ENCODE measurements at regions not wholly inside any gene's neighbourhood (a gene's known extent, or its start where the extent isn't known, plus 50 kb on each side); places are given as distances from the start of the nearest gene placed in this dataset.

GRCh38 chr5:93930098-93930497 is 188.7 kb upstream of the POU5F2 start:
- TF ChIP-seq POLR2A (IDR thresholded peaks at IDR 0.05; ENCODE audit: low read length) (no peak), GATA1 (IDR thresholded peaks at IDR 0.05; ENCODE audit: low read depth, low read length) (no peak)
- DNase-seq: no peak

- DNase-seq: no peak
- no peak for TF ChIP-seq POLR2A (IDR thresholded peaks at IDR 0.05; ENCODE audit: low read length)
- TF ChIP-seq GATA1 (IDR thresholded peaks at IDR 0.05; ENCODE audit: low read depth, low read length): no peak
These were observed 187.7 kb upstream of the POU5F2 start for GRCh38 chr5:93929131-93929530.

- no peak for DNase-seq
- TF ChIP-seq POLR2A (IDR thresholded peaks at IDR 0.05; ENCODE audit: low read length): no peak
- TF ChIP-seq GATA1 (IDR thresholded peaks at IDR 0.05; ENCODE audit: low read depth, low read length): no peak
These were observed 185.6 kb upstream of the POU5F2 start for GRCh38 chr5:93926831-93927620.

DNA sequence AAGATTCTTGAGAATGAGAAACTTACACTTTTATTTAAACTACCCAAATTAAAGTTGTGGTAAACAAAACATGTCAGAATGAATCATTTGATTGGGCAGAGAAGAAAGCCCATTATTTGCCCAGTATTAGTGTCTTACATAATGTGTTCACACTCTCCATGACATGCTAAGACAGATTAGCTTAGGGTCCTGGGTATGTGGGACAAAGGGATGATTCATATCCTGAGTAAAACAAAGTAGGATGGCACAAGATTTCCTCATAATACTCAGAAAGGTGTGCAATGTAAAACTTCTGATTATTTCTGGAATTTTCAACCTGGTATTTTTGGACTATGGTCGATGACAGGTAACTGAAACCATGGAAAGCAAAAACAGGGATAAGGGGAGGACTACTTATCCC is 183.9 kb upstream of the POU5F2 start:
- TF ChIP-seq POLR2A (IDR thresholded peaks at IDR 0.05; ENCODE audit: low read length) (no peak), GATA1 (IDR thresholded peaks at IDR 0.05; ENCODE audit: low read depth, low read length) (no peak)
- DNase-seq: no peak

DNA sequence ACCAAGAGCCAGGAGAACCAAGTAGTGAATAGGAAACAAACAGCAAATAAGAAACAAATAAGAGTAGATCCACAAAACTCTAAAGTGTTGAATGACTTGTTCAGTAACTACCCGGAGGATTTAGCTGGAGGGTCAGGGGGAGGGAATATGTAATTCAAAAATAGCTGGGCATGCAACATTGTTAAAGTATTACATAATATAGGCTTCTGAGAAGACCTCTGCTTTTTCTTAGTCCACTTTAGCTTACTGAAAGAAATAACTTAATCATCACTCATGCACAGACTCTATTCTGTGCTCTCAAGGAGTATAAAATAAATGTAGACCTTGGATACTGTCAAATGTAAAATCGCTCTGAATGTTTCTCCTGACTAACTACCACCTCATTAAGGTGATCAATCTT is 183.2 kb upstream of the POU5F2 start:
- DNase-seq: no peak
- TF ChIP-seq GATA1 (IDR thresholded peaks at IDR 0.05; ENCODE audit: low read depth, low read length): no peak
- TF ChIP-seq POLR2A (IDR thresholded peaks at IDR 0.05; ENCODE audit: low read length): no peak

- TF ChIP-seq POLR2A (IDR thresholded peaks at IDR 0.05; ENCODE audit: low read length) (no peak), GATA1 (IDR thresholded peaks at IDR 0.05; ENCODE audit: low read depth, low read length) (no peak)
- no peak for DNase-seq
These were observed 181.2 kb upstream of the POU5F2 start for GRCh38 chr5:93922551-93922950.

GRCh38 chr5:93921001-93921400 is 179.6 kb upstream of the POU5F2 start:
- no peak for TF ChIP-seq POLR2A (IDR thresholded peaks at IDR 0.05; ENCODE audit: low read length)
- TF ChIP-seq GATA1 (IDR thresholded peaks at IDR 0.05; ENCODE audit: low read depth, low read length): no peak
- DNase-seq: no peak

DNA sequence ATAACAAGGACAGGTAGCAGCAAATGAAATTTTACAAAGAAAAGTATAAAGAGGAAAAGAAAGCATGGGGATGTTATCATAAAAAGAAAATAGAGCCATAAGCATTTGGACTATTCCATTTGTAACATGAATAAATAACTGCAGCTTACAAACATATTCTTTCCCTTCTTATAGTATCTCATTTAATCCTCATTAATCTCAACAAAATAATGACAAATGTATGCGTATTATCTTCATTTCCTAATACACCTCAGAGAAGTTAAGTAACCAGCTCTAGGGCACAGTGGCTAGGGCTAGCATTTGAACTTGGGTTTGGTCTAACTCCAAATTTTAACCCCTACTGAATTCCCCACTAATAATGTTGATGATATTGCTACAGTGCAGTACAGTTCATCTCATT is 175.5 kb upstream of the POU5F2 start:
- no peak for DNase-seq

GRCh38 chr5:93915142-93915553 is 173.7 kb upstream of the POU5F2 start:
- peak; percentile 53 to 70 for DNase-seq
- no peak for TF ChIP-seq POLR2A (IDR thresholded peaks at IDR 0.05; ENCODE audit: low read length)
- no peak for TF ChIP-seq GATA1 (IDR thresholded peaks at IDR 0.05; ENCODE audit: low read depth, low read length)

More for the DNA sequence above, 175.5 kb upstream of the POU5F2 start:
- no peak for TF ChIP-seq GATA1 (IDR thresholded peaks at IDR 0.05; ENCODE audit: low read depth, low read length)
- no peak for TF ChIP-seq POLR2A (IDR thresholded peaks at IDR 0.05; ENCODE audit: low read length)

- TF ChIP-seq POLR2A (IDR thresholded peaks at IDR 0.05; ENCODE audit: low read length) (no peak), GATA1 (IDR thresholded peaks at IDR 0.05; ENCODE audit: low read depth, low read length) (no peak)
- DNase-seq: no peak
These were observed 170.2 kb upstream of the POU5F2 start for GRCh38 chr5:93911609-93912008.

DNA sequence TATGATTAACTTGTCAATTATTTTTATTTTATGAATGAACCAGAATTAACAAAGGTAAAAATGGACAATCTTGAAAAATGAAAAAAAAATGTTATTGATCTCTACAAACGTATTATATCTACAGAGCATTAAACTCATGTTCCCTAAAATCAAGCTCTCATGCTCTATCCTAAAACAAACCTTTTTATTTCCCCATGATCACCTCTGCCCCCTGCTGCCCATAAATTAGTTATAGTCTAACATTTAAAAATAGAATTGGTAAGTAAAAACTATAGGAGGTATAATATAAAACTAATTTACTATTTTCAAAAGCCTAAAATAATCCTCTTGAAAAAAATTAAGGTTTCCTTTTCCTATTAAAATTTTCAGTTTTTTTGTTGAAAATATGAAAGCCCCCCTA is 168.0 kb upstream of the POU5F2 start:
- DNase-seq: peak; percentile 4 to 36
- no peak for TF ChIP-seq POLR2A (IDR thresholded peaks at IDR 0.05; ENCODE audit: low read length)
- TF ChIP-seq GATA1 (IDR thresholded peaks at IDR 0.05; ENCODE audit: low read depth, low read length): no peak

DNA sequence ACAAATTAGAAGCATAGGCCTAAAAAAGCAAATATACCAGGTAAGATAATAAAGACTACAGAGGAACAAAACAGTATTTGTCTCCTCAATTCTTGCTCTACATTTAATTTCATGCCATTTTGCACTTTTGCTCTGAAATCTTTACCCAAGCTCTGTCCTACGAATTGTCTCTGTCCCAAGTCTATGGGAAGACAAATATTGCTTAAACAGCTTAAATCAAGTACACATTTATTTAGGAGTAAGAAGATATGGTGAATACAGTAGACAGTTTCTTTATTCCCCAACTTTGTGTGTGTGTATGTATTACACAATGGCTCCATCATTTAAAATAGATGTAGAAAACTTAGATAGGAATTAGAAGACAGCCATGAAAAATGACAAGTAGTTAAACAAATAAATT is 163.5 kb upstream of the POU5F2 start:
- TF ChIP-seq GATA1 (IDR thresholded peaks at IDR 0.05; ENCODE audit: low read depth, low read length) (no peak), POLR2A (IDR thresholded peaks at IDR 0.05; ENCODE audit: low read length) (no peak)
- DNase-seq: no peak

DNA sequence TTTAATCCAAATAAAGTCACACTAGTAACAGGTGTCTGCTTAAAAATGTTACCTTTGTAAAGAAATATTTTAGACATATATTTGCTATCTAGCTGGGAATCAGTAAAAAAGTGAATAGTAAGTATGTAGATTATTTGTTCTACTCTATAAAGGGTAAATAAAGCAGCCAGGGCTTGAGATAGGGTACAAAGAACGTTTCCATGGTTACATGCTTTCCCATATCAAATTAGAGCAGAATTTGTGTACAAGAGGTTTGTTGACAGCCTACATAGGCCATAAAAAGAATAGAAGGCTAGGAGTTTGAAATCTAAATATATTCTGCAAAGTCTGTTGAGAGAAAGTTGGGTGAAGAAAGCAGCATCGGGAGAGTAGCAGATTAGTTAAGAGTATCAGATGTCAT is 160.9 kb upstream of the POU5F2 start:
- DNase-seq: no peak
- no peak for TF ChIP-seq GATA1 (IDR thresholded peaks at IDR 0.05; ENCODE audit: low read depth, low read length)
- TF ChIP-seq POLR2A (IDR thresholded peaks at IDR 0.05; ENCODE audit: low read length): no peak

DNA sequence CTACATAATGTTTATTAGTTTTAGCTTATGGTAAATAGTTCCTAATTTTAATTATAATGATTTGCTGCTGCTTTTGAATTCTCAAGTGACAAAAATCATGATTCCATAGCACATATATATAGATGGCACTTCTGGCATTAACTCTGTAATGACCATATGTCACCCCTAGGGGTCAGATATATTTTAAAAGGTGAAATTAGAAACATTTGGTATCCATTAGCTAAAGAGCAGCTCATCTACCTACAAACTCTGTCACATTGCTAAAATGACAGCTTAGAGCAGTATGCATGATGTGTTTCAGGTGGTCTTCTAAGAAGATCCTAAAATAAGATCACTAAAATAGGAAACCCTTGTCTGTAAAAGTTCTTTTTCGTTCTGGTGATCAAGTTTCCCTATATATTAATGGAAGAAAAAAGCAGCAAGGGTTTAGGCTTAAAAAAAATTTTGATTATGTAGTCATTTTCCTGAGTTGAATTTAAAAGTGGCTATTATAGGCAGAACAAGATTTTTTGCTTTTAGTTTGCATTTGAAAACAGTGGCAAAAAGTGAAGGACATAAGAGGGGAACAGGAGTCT is 157.7 kb upstream of the POU5F2 start:
- TF ChIP-seq POLR2A (IDR thresholded peaks at IDR 0.05; ENCODE audit: low read length): no peak
- TF ChIP-seq GATA1 (IDR thresholded peaks at IDR 0.05; ENCODE audit: low read depth, low read length): no peak
- peak; percentile 6 to 23 for DNase-seq
